ENCODE measurements at regions not wholly inside any gene's neighbourhood (a gene's known extent, or its start where the extent isn't known, plus 50 kb on each side); places are given as distances from the start of the nearest gene placed in this dataset.

DNA sequence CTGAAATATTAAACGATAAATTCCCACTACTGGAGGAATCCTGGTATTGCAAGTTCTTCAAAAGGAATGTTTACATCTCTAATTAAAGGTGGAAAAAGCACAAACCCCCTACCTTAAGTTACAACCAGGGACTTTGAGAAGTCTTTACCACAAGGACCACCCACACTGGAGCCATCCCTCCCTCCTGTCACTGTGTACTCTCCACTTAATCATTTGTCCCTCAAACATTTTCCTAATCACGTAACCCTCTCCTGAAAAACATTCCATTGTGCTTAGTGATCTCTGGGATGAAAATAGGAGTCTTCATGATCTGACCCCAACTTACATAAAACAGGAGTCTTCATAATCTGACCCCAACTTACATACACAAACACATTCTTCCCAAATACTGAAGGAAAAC lies 85.7 kb downstream of the SUCLG1 start:
- TF ChIP-seq, protein P1, sequence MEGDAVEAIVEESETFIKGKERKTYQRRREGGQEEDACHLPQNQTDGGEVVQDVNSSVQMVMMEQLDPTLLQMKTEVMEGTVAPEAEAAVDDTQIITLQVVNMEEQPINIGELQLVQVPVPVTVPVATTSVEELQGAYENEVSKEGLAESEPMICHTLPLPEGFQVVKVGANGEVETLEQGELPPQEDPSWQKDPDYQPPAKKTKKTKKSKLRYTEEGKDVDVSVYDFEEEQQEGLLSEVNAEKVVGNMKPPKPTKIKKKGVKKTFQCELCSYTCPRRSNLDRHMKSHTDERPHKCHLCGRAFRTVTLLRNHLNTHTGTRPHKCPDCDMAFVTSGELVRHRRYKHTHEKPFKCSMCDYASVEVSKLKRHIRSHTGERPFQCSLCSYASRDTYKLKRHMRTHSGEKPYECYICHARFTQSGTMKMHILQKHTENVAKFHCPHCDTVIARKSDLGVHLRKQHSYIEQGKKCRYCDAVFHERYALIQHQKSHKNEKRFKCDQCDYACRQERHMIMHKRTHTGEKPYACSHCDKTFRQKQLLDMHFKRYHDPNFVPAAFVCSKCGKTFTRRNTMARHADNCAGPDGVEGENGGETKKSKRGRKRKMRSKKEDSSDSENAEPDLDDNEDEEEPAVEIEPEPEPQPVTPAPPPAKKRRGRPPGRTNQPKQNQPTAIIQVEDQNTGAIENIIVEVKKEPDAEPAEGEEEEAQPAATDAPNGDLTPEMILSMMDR (IDR thresholded peaks at IDR 0.05; ENCODE audit: low read depth, low read length), result no peak
- DNase-seq (ENCODE audit: low read depth, low spot score), result no peak
- no peak overlapping the region for H3K4me3 ChIP-seq (ENCODE audit: low read depth, low read length)
- in situ Hi-C loops (cut with HindIII; ENCODE audit: low sequenced_read_pairs), result no loop called here

- TF ChIP-seq, protein P1 (IDR thresholded peaks at IDR 0.05; ENCODE audit: low read depth, low read length), result no peak
- in situ Hi-C loops (cut with HindIII; ENCODE audit: low sequenced_read_pairs), result no loop called here
- DNase-seq (ENCODE audit: low read depth, low spot score), result no peak
- no peak overlapping the region for H3K4me3 ChIP-seq (ENCODE audit: low read depth, low read length)
These were observed 96.5 kb downstream of the SUCLG1 start for GRCh38 chr2:84362541-84362940.

DNA sequence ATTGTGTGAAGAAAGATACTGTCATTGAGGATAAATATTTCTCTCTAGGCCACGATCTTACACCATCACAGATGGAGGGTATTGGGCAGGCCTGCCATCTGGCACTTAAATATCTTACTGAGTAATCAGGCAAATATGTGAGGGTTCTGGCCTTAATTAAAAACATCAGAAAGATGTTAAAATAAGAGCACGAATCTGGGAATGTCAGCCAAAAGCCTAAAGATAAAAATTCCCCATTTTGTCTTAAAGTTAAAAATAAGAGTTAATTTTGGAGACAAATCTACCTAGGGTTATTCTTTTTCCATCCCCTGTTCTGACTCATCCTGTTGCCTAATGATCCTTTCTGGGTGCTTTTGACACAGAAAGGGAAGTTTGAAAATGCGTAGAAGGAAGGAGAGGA lies 121.0 kb downstream of the SUCLG1 start:
- no peak overlapping the region for H3K4me3 ChIP-seq (ENCODE audit: low read depth, low read length)
- in situ Hi-C loops (cut with HindIII; ENCODE audit: low sequenced_read_pairs), result no loop called here
- TF ChIP-seq, protein P1 (IDR thresholded peaks at IDR 0.05; ENCODE audit: low read depth, low read length), result no peak
- DNase-seq (ENCODE audit: low read depth, low spot score), result no peak

DNA sequence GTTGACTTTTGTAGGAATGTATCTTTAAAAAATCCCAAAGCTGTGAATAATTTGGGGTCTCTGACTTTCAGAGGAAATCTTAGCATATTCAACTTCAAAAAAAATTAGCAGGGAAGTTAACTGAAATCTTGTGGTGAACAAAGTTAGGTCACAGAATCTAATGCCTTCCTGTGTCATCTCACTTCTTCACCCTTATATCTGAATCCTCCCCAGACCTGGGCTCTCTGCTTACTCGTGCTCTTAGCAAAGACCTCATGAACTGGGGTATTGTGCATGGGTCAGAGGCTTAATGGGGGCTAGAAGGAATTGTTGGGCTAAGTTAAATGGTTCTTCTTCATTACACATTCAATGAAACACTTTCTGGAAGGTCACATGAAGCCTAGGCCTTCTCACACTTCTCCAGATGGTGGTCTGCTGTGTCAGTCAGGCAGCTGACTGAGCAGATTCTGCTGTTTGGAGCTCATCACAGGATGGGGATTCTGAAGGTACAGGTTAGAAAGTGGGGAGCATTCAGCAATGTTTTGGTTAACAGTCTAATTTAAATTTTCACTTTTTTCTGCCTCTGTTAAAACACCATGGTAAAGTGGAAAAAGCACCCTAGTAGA lies 131.3 kb downstream of the SUCLG1 start:
- H3K4me3 ChIP-seq (ENCODE audit: low read depth, low read length), result no peak overlapping the region
- no peak for DNase-seq (ENCODE audit: low read depth, low spot score)
- in situ Hi-C loops (cut with HindIII; ENCODE audit: low sequenced_read_pairs), result no loop called here
- TF ChIP-seq, protein P1 (IDR thresholded peaks at IDR 0.05; ENCODE audit: low read depth, low read length), result no peak

DNA sequence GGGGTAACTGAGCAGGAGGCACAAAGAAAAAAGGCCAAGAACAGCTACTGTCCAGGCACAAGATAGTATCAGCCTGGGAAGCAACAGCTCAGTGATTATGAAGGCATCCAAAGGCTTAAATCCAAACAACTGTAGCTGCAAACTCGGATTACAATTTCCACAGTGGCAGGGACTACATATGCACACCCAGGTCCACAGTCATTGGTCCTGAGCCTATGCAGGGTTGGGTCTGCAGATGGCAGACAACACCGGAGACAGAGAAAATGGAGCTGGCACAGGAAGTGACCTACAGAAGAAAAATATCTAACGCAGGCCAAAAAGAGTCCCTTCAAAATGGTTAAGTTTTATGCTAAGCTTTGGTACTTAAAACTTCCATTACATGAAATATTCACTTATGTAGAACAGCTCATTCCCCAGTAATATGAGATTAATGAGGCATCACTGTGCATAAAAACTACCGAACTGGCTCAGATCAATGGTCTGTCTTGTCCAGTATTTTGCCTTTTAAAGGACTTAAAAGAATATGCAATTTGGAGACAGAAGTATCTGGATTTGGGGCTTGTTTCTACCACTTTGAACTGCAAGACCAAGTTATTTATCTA lies 132.1 kb downstream of the SUCLG1 start:
- in situ Hi-C loops (cut with HindIII; ENCODE audit: low sequenced_read_pairs), result no loop called here
- DNase-seq (ENCODE audit: low read depth, low spot score), result no peak
- TF ChIP-seq, protein P1 (IDR thresholded peaks at IDR 0.05; ENCODE audit: low read depth, low read length), result no peak
- no peak overlapping the region for H3K4me3 ChIP-seq (ENCODE audit: low read depth, low read length)

GRCh38 chr2:84323890-84324289 lies 135.2 kb downstream of the SUCLG1 start:
- H3K4me3 ChIP-seq (ENCODE audit: low read depth, low read length), result no peak overlapping the region
- DNase-seq (ENCODE audit: low read depth, low spot score), result no peak
- in situ Hi-C loops (cut with HindIII; ENCODE audit: low sequenced_read_pairs), result no loop called here
- TF ChIP-seq, protein P1 (IDR thresholded peaks at IDR 0.05; ENCODE audit: low read depth, low read length), result no peak

Data from astrocyte of the spinal cord (primary cell).